DOHH2 (cell line): ENCODE measurements at regions not wholly inside any gene's neighbourhood (a gene's known extent, or its start where the extent isn't known, plus 50 kb on each side); places are given as distances from the start of the nearest gene placed in this dataset.

Source experiments
- CTCF ChIP-seq: fragments of 200-600 bp; sonication (generic); IDR thresholded peaks from one replicate; pipeline ENCODE4 v1.5.1; 2014; ENCODE audit warnings: antibody characterized with exemption, mild to moderate bottlenecking, low read depth, low read length; ENCODE audit not compliant: poor library complexity, severe bottlenecking
- EZH2phosphoT487 ChIP-seq: fragments of 200-600 bp; sonication (generic); IDR thresholded peaks from 2 replicates; pipeline ENCODE4 v1.6.1; 2017; ENCODE audit warnings: borderline replicate concordance, mild to moderate bottlenecking, antibody characterized with exemption, low read length, moderate library complexity, mixed read lengths

GRCh38 chr6:7045746-7046145 lies 62.0 kb upstream of the RREB1 start:
- no peak for TF ChIP-seq CTCF
- TF ChIP-seq EZH2phosphoT487: no peak
